Caco-2 (cell line): ENCODE measurements at regions not wholly inside any gene's neighbourhood (a gene's known extent, or its start where the extent isn't known, plus 50 kb on each side); places are given as distances from the start of the nearest gene placed in this dataset.

Experiments
- BruUV-seq: library from RNA; stranded (reverse); fragments of 400-500 nt; replicated peaks from 2 replicates; lab custom pipeline; 2021; lab: Mats Ljungman, UMichigan
- CTCF ChIA-PET: fragments of 300-600 bp; sonication (Branson Sonifier 250); formaldehyde crosslinking; loops from one replicate; lab custom pipeline; 2022; ENCODE audit warnings: antibody characterized with exemption; lab: Charles Lee
- POLR2A ChIA-PET: fragments of 300-600 bp; sonication (Branson Sonifier 250); formaldehyde crosslinking; loops from one replicate; lab custom pipeline; 2022; ENCODE audit warnings: antibody characterized with exemption; lab: Charles Lee
- DNase-seq, 2 experiments: peaks; one replicate each; pipeline versions ENCODE4 v3.0.0 to v3.0.0-alpha.2; 2020 to 2022
- H3K27me3 ChIP-seq: replicated peaks from 2 replicates; pipeline ENCODE4 v1.6.0; 2011; ENCODE audit warnings: low read length; ENCODE audit not compliant: control insufficient read depth, insufficient read depth
- H3K36me3 ChIP-seq: 2 replicates; pipeline ENCODE4 v1.5.1; 2011; ENCODE audit warnings: low read length; ENCODE audit not compliant: control insufficient read depth, insufficient read depth
- H3K4me1 ChIP-seq: fragments of 250-450 bp; sonication (Bioruptor Pico); 2 replicates; pipeline ENCODE4 v1.5.1; 2020; ENCODE audit warnings: mild to moderate bottlenecking
- H3K4me3 ChIP-seq: 2 replicates; pipeline ENCODE4 v1.5.1; 2011; ENCODE audit warnings: low read depth, mild to moderate bottlenecking, control low read depth, low read length
- H3K9me3 ChIP-seq: fragments of 250-450 bp; sonication (Bioruptor Pico); 2 replicates; pipeline ENCODE4 v1.5.1; 2020; ENCODE audit warnings: mild to moderate bottlenecking, moderate library complexity
- H3K27ac Mint-ChIP-seq: one replicate; pipeline ENCODE4 v1.8.0; 2022; ENCODE audit warnings: mixed read lengths; ENCODE audit not compliant: unreplicated experiment
- H3K27me3 Mint-ChIP-seq: one replicate; pipeline ENCODE4 v1.8.0; 2022; ENCODE audit warnings: mixed read lengths; ENCODE audit not compliant: insufficient read depth, unreplicated experiment
- H3K36me3 Mint-ChIP-seq: one replicate; pipeline ENCODE4 v1.8.0; 2022; ENCODE audit warnings: mild to moderate bottlenecking, mixed read lengths; ENCODE audit not compliant: insufficient read depth, unreplicated experiment
- H3K4me1 Mint-ChIP-seq: one replicate; pipeline ENCODE4 v1.8.0; 2022; ENCODE audit warnings: low read depth, mixed read lengths; ENCODE audit not compliant: unreplicated experiment
- H3K4me3 Mint-ChIP-seq: one replicate; pipeline ENCODE4 v1.8.0; 2022; ENCODE audit warnings: mild to moderate bottlenecking, moderate library complexity, mixed read lengths; ENCODE audit not compliant: unreplicated experiment
- H3K9me3 Mint-ChIP-seq: one replicate; pipeline ENCODE4 v1.8.0; 2022; ENCODE audit warnings: mixed read lengths; ENCODE audit not compliant: unreplicated experiment
- intact Hi-C: fragments of 100-400 bp; cut with micrococcal nuclease; formaldehyde crosslinking; loops from one replicate; pipeline ENCODE4 v1.10.0; 2022; ENCODE audit not compliant: unreplicated experiment
- TF ChIP-seq, protein P1 (sequence below), 2 experiments: fragments of 200-600 bp in 1 of 2; IDR thresholded peaks; 1 replicate in 1 of 2; 2 replicates in 1 of 2; pipeline versions ENCODE4 v1.5.1 to v1.8.0; 2011 to 2022; ENCODE audit warnings: antibody characterized with exemption in 1 of 2, control low read depth in 1 of 2, inconsistent platforms in 1 of 2, low read depth in 1 of 2, low read length in 1 of 2, mild to moderate bottlenecking in 1 of 2, moderate library complexity in 1 of 2; ENCODE audit not compliant: insufficient read depth in 1 of 2, severe bottlenecking in 1 of 2, unreplicated experiment in 1 of 2

DNA sequence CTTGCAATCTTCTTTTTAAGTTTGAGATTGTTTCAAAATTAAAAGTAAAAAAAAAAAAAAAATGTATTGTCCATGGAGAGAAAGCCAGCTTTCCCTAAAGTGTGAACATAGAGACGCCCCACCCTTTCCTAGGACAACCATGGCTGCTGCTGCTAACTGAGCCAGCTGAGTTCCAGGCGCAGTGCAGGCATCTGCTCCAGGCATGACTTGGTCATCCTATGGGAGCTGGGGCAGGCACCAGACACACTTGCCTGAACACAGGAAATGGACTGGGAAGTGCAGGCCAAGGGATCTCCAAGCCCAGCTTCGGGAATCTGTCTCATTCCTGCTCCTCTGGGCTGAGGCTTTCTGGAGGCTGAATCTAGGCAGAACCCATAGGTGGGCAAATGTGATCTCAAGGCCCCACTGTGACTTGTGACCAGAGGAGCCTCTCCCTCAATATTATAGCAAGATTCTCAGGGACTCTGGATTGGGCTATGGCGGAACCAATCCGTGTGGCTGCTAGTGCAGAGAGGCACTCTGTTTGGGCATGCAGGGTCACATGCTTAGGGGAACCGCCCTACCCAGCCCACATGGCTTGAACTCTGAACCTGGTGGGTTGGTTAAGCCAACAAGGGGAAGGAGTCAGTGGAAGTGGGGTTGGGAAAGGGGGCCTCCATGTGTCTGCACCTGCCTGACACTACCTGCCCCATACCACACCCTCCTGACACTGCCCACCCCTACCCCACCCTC lies 138.2 kb upstream of the CST7 start:
- no peak overlapping the region for H3K27ac Mint-ChIP-seq
- no peaks in the 10 kb centered on the region for H3K36me3 ChIP-seq
- H3K4me3 ChIP-seq: no peak overlapping the region
- H3K4me3 Mint-ChIP-seq: no peak overlapping the region
- no peaks in the 10 kb centered on the region for H3K9me3 ChIP-seq
- ChIA-PET CTCF (no interaction called here), POLR2A (no interaction called here)
- no TSS peak for BruUV-seq
- H3K27me3 Mint-ChIP-seq: peaks cover 3% of the 10 kb centered on the region
- H3K4me1 ChIP-seq: no peaks in the 10 kb centered on the region
- no peaks in the 10 kb centered on the region for H3K4me1 Mint-ChIP-seq
- no peaks in the 10 kb centered on the region for H3K27me3 ChIP-seq
- TF ChIP-seq, protein P1, sequence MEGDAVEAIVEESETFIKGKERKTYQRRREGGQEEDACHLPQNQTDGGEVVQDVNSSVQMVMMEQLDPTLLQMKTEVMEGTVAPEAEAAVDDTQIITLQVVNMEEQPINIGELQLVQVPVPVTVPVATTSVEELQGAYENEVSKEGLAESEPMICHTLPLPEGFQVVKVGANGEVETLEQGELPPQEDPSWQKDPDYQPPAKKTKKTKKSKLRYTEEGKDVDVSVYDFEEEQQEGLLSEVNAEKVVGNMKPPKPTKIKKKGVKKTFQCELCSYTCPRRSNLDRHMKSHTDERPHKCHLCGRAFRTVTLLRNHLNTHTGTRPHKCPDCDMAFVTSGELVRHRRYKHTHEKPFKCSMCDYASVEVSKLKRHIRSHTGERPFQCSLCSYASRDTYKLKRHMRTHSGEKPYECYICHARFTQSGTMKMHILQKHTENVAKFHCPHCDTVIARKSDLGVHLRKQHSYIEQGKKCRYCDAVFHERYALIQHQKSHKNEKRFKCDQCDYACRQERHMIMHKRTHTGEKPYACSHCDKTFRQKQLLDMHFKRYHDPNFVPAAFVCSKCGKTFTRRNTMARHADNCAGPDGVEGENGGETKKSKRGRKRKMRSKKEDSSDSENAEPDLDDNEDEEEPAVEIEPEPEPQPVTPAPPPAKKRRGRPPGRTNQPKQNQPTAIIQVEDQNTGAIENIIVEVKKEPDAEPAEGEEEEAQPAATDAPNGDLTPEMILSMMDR (IDR thresholded peaks at IDR 0.05; ENCODE audit: insufficient read depth in 1 of 2, low read depth in 1 of 2, low read length in 1 of 2, severe bottlenecking in 1 of 2, unreplicated experiment in 1 of 2): no peak
- intact Hi-C loops: no loop called here
- H3K36me3 Mint-ChIP-seq: no peaks in the 10 kb centered on the region
- DNase-seq: no peak
- no peaks in the 10 kb centered on the region for H3K9me3 Mint-ChIP-seq

DNA sequence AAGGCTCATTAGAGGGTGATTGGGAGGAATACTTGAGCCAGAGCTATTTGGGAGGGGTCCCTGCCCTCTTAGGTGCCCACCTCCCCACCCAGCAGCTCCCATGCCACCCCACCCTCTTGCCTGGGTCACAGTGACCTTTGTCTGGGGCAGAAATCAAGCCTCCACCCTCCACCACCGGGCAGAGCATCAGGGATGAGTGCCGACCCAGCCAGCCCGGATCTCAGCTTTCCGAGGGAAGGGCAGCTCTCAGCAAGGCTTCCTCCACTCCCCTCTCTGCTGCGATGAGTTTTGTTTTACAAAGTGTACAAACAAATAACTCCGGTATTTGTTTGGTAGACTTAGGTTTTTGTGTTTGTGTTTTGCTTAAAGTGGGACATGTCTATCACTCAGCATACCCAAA lies 136.7 kb upstream of the CST7 start:
- Mint-ChIP-seq H3K4me1 (no peaks in the 10 kb centered on the region), H3K36me3 (no peaks in the 10 kb centered on the region), H3K9me3 (no peaks in the 10 kb centered on the region), H3K27me3 (peaks cover 6% of the 10 kb centered on the region), H3K4me3 (no peak overlapping the region), H3K27ac (no peak overlapping the region)
- DNase-seq: no peak
- ChIA-PET CTCF (interaction anchor here (0.6 kb wide), 1 partner anchor 350 kb away, joined by 3 read pairs; no protein-coding TSS in a partner anchor), POLR2A (no interaction called here)
- intact Hi-C loops: no loop called here
- H3K27me3 ChIP-seq: no peaks in the 10 kb centered on the region
- BruUV-seq: no TSS peak
- H3K4me3 ChIP-seq: no peak overlapping the region
- TF ChIP-seq, protein P1 (IDR thresholded peaks at IDR 0.05; ENCODE audit: insufficient read depth in 1 of 2, low read depth in 1 of 2, low read length in 1 of 2, severe bottlenecking in 1 of 2, unreplicated experiment in 1 of 2): no peak
- H3K36me3 ChIP-seq: no peaks in the 10 kb centered on the region
- no peaks in the 10 kb centered on the region for H3K9me3 ChIP-seq
- H3K4me1 ChIP-seq: no peaks in the 10 kb centered on the region

DNA sequence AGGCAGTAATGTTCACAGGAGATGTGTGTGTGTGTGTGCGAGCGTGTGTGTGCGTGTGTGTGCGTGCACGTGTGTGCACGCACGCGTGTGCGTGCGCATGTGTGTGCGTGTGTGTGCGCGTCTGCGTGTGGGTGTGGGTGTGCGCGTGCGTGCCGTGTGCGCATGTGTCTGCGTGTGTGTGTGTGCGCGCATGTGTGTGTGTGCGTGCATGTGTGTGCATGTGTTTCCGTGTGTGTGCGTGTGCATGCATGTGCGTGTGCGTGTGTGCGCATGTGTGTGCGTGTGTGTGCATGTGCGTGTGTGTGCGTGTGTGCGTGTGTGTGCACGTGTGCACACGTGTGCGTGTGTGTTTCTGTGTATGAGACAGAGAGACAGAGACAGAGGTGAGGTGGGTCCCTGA lies 136.0 kb upstream of the CST7 start:
- POLR2A ChIA-PET: no interaction called here
- BruUV-seq: no TSS peak
- Histone ChIP-seq H3K4me1 (no peaks in the 10 kb centered on the region), H3K9me3 (no peaks in the 10 kb centered on the region), H3K27me3 (no peaks in the 10 kb centered on the region; the same call in 1 of the 2 replicates), H3K36me3 (no peaks in the 10 kb centered on the region), H3K4me3 (no peak overlapping the region)
- no peak overlapping the region for H3K4me3 Mint-ChIP-seq
- H3K36me3 Mint-ChIP-seq: no peaks in the 10 kb centered on the region
- CTCF ChIA-PET: no interaction called here
- TF ChIP-seq, protein P1 (IDR thresholded peaks at IDR 0.05; ENCODE audit: insufficient read depth in 1 of 2, low read depth in 1 of 2, low read length in 1 of 2, severe bottlenecking in 1 of 2, unreplicated experiment in 1 of 2): no peak
- H3K27me3 Mint-ChIP-seq: peaks cover 6% of the 10 kb centered on the region
- H3K4me1 Mint-ChIP-seq: no peaks in the 10 kb centered on the region
- DNase-seq: no peak
- H3K9me3 Mint-ChIP-seq: no peaks in the 10 kb centered on the region
- H3K27ac Mint-ChIP-seq: no peak overlapping the region
- intact Hi-C loops: no loop called here
